GM21515 (cell line): ENCODE measurements at regions not wholly inside any gene's neighbourhood (a gene's known extent, or its start where the extent isn't known, plus 50 kb on each side); places are given as distances from the start of the nearest gene placed in this dataset.

Source experiments
- ATAC-seq: cut with Tn5 transposase; IDR thresholded peaks from one replicate; pipeline ENCODE4 v1.9.1; 2021; ENCODE audit not compliant: unreplicated experiment

DNA sequence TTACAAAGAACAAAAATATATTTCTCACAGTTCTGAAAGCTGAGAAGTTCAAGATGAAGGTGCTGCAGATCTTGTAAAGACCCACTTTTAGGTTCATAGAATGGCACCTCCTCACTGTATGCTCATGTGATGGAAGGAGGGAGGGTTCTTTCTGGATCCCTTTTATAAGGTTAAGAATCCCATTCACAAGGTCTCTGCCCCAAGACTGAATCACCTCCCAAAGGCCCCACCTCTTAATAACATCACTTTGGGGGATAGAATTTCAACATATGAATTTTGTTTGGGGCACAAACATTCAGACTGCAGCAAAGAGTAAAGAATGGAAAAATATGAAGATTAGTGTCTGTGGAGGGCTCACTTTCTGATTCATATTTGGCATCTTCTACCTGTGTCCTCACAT is 77.1 kb upstream of the PRR16 start:
- ATAC-seq: no peak

DNA sequence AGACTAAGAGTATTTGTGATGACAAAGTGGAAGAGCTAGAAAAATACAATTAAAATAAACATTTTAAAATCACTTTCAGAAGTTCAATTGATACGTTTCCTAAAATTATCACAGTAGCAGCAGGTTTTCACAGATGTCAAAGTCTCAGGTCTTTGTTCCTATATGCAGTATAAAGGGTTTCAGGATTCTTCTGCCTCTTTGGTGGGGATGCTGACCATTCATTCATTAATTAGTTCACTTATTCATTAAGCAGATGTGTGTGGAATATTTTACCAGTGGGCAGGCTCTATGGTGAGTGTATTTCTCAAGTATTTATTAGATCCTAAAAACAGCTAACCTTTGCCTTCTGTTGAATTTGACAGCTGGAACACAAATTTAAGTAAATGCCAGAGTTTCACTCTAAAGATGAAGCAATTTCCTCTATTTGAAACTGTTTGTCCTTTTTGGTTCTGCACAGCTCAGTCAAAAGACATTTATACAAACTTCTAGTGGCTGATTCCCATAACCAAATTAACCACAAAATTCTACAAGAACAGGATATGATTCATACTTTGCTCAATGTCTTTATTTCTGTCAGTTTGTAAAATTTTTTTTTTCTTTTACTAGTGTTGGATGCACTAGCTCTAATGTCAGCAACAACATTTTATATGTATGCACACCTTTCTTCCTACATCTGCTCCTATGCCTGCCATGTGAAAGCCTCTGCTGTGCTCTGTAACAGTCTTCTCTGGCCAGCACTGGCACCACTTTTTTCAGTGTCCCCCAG is 75.9 kb upstream of the PRR16 start:
- ATAC-seq: no peak

DNA sequence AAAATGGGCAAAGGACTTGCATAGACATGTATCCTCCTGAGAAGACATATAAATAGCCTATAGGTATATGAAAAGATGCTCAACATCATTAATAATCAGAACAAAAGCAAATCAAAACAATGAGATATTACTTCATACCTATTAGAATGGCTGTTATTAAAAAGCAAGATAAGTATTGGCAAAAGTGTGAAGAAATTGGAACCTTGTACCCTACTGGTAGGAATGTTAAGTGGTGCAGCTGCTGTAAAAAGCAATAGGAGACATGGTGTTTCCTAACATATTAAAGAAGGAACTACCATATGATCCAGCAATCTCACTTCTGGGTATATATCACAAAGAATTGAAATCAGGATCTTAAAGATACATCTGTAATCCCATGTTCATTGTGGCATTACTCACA is 69.8 kb upstream of the PRR16 start:
- ATAC-seq: no peak

DNA sequence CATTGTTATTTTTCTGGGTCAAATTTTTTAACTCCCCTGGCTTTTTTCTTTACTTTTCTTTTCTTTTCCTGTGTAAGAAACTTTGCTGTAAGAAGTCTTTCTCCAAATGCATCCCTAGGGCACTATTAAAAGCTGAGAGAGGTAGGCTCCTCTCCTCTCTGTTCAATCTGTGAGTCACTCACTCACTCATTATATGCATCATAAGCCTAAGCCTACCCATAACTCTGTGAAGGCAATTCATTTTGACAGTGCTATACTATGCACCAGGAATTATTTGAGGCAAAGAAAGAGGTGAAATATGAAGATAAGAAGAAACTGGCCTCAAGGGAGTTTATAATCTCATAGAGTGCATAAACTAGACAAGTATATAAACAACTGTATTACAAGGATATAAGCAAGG is 67.9 kb upstream of the PRR16 start:
- no peak for ATAC-seq

DNA sequence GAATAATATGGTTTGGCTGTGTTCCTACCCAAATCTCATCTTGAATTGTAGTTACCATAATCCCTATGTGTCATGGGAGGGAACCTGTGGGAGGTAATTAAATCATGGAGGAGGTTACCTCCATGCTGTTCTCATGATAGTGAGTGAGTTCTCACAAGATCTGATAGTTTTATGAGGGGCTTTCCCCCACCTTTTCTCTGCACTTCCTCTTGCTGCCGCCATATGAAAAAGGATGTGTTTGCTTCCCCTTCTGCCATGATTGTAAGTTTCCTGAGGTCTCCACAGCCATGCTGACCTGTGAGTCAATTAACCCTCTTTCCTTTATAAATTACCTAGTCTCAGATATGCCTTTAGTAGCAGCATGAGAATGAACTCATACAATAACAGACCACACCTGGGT is 63.7 kb upstream of the PRR16 start:
- no peak for ATAC-seq

DNA sequence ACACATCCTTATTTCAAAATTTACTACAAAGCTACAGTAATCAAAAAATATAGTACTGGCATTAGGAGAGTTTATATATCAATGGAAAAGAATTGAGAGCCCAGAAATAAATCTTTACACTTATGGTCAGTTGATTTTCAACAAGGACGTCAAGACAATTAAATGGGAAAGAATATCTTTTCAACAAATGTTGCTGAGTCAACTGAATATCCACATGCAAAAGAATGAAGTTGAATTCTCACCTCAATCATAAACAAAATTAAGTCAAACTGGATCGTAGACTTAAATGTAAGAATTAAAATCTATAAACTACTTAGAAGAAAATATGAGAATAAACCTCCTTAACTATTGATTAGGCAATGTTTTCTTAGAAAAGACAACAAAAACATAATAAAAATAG is 61.5 kb upstream of the PRR16 start:
- no peak for ATAC-seq

DNA sequence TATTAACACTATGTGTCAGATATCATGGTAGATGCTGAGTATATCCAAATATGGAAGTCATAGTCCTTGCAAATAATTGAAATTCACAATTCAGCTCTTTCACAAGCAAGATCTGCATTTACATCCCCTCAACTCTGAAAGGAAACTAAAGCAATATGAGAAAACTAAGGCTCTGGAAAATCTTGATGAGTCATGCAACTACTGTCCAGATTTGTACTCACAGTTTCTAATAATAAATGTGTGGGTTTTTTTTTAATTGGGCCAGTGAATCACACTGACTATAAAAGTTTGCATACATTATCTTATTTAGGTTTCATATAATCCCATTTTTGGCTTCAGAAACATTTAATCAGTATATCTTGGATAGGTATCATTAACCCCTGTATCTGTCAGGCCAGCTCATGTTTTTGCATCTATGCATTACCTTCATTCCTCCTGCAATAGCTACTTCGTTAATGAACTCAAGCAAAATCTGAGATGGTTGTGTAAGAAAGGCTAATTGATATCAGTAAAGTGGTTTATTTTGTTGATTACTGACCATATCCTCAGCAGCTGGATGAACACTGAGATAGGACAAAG is 58.7 kb upstream of the PRR16 start:
- ATAC-seq: no peak

DNA sequence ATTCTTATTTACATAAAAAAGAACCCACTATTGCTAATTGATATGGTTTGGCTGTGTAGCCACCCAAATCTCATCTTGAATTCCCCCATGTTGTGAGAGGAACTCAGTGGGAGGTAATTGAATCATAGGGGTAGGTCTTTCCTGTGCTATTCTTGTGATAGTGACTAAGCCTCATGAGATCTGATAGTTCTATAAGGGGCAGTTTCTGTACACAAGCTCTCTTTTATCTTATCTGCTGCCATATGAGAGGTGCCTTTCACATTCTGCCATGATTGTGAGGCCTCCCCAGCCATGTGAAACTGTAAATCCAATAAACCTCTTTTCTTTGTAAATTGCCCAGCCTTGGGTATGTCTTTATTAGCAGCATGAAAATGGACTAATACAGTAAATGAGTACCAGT is 58.2 kb upstream of the PRR16 start:
- ATAC-seq: no peak

DNA sequence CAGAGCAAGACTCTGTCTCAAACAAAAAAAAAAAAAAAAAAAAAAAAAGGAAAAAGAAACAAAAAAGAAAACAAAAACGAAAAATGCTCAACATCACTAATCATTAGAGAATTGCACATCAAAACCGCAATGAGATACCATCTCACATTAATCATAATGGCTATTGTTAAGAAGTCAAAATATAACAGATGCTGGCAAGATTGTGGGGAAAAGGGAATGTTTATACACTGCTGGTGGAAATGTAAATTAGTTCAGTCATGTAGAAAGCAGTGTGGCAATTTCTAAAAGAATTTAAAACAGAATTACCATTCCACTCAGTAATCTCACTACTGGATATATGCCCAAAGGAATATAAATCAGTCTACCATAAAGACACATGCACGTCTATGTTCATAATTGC is 50.4 kb upstream of the PRR16 start:
- no peak for ATAC-seq
